AG10803 (cell line): ENCODE measurements at regions not wholly inside any gene's neighbourhood (a gene's known extent, or its start where the extent isn't known, plus 50 kb on each side); places are given as distances from the start of the nearest gene placed in this dataset.

Experiments used
- DNase-seq: peaks from one replicate; pipeline ENCODE4 v3.0.0; 2010; ENCODE audit warnings: low read depth
- H3K4me3 ChIP-seq: 2 replicates; pipeline ENCODE4 v1.5.1; 2011; ENCODE audit warnings: mild to moderate bottlenecking, low read length, control low read depth
- CTCF ChIP-seq: conservative IDR thresholded peaks from 2 replicates; pipeline ENCODE4 v1.5.1; 2011; ENCODE audit warnings: mild to moderate bottlenecking, low read length, control low read depth, inconsistent platforms

GRCh38 chr4:114527170-114527569, 71.4 kb upstream of the UGT8 start:
- DNase-seq, result no peak
- no peak overlapping the region for H3K4me3 ChIP-seq
- no peak for TF ChIP-seq CTCF

- H3K4me3 ChIP-seq, result no peak overlapping the region
- no peak for DNase-seq
- no peak for TF ChIP-seq CTCF
Observed at GRCh38 chr4:114527637-114528036, 71.0 kb upstream of the UGT8 start.

- no peak for TF ChIP-seq CTCF
- no peak overlapping the region for H3K4me3 ChIP-seq
- no peak for DNase-seq
Observed at GRCh38 chr4:114535725-114536124, 62.9 kb upstream of the UGT8 start.

GRCh38 chr4:114537352-114537751, 61.3 kb upstream of the UGT8 start:
- TF ChIP-seq CTCF, result no peak
- no peak overlapping the region for H3K4me3 ChIP-seq
- no peak for DNase-seq

GRCh38 chr4:114538012-114538617, 60.5 kb upstream of the UGT8 start:
- no peak for DNase-seq
- no peak for TF ChIP-seq CTCF
- H3K4me3 ChIP-seq, result no peak overlapping the region

- H3K4me3 ChIP-seq, result no peak overlapping the region
- no peak for DNase-seq
- TF ChIP-seq CTCF, result no peak
Observed at GRCh38 chr4:114539985-114540384, 58.6 kb upstream of the UGT8 start.

- no peak for TF ChIP-seq CTCF
- no peak for DNase-seq
- H3K4me3 ChIP-seq, result no peak overlapping the region
Observed at GRCh38 chr4:114547340-114548134, 51.1 kb upstream of the UGT8 start.
